ENCODE measurements at regions not wholly inside any gene's neighbourhood (a gene's known extent, or its start where the extent isn't known, plus 50 kb on each side); places are given as distances from the start of the nearest gene placed in this dataset.

DNA sequence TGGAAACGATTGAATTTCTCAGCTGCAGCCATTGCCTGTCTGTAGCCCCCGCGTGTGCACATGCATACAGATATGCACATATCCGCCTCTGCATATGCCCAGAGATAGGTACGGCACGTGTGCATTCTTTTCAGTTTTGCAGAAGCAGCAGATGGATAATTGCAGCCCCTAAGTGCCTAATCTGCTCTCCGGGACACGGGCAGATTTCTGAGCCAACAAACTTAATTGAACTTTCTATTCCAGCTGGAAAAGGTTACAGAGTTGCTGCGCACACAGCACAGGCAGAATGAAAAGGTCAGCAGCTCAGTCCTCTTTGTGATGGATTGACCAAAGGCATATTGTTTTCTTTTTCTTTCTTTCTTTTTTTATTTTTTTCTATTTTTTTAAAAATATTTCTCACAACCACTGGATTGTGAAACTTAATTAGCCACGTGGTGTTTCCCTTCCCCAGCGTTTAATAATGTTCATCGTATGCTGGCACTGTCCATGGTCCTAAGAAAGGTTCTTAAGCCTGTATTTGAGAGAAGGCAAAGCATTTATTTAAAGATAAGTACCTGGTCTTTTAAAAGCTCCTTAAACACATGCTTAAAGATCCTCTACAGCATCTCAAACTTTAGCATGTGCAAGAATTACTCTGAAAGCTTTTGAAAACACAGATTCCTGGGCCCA, 270.2 kb upstream of the BRINP1 start:
- TF ChIP-seq POLR2A (IDR thresholded peaks at IDR 0.05) (no peak), POLR2AphosphoS5 (IDR thresholded peaks at IDR 0.05) (no peak)
- TF ChIP-seq, protein P1, sequence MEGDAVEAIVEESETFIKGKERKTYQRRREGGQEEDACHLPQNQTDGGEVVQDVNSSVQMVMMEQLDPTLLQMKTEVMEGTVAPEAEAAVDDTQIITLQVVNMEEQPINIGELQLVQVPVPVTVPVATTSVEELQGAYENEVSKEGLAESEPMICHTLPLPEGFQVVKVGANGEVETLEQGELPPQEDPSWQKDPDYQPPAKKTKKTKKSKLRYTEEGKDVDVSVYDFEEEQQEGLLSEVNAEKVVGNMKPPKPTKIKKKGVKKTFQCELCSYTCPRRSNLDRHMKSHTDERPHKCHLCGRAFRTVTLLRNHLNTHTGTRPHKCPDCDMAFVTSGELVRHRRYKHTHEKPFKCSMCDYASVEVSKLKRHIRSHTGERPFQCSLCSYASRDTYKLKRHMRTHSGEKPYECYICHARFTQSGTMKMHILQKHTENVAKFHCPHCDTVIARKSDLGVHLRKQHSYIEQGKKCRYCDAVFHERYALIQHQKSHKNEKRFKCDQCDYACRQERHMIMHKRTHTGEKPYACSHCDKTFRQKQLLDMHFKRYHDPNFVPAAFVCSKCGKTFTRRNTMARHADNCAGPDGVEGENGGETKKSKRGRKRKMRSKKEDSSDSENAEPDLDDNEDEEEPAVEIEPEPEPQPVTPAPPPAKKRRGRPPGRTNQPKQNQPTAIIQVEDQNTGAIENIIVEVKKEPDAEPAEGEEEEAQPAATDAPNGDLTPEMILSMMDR (IDR thresholded peaks at IDR 0.05), result no peak
